ENCODE measurements at regions not wholly inside any gene's neighbourhood (a gene's known extent, or its start where the extent isn't known, plus 50 kb on each side); places are given as distances from the start of the nearest gene placed in this dataset.

DNA sequence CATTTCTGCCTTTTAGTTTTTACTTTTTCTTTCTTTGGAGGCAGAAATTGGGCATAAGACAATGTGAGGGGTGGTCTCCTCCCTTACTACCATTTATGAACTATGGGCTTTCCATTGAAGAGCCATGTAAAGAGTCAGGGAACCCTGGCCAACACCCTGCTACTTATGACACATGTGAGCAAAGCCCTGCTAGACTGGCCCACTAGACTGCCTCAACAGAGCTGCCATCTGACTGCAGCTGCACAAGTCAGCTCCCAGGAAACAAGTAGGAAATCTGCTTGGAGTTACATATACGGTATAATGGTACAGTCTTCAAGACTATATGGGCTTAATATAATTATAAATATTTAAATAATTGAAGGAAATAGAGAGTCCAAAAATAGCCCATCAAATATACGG, 816.8 kb downstream of the TRIB2 start:
- BruUV-seq (replicated peaks), result no TSS peak
- Histone ChIP-seq H3K4me3 (ENCODE audit: low read depth, low read length, poor library complexity, severe bottlenecking) (no peak overlapping the region), H3K27ac (ENCODE audit: low read depth, low read length, poor library complexity, severe bottlenecking) (no peak overlapping the region), H3K4me1 (ENCODE audit: insufficient read depth, low read length, poor library complexity, severe bottlenecking) (no peaks in the 10 kb centered on the region), H3K36me3 (ENCODE audit: insufficient read depth, low read length) (no peaks in the 10 kb centered on the region), H4K20me1 (ENCODE audit: insufficient read depth, low read length) (no peaks in the 10 kb centered on the region), H3K79me2 (ENCODE audit: insufficient read depth, low read depth, low read length) (no peaks in the 10 kb centered on the region), H3K4me2 (ENCODE audit: low read length) (no peak overlapping the region), H3K9me2 (ENCODE audit: insufficient read depth, low read length) (no peaks in the 10 kb centered on the region), H2AFZ (ENCODE audit: low read length) (no peak overlapping the region), H3K9me3 (ENCODE audit: low read length) (no peaks in the 10 kb centered on the region)
- intact Hi-C loops (cut with micrococcal nuclease; ENCODE audit: unreplicated experiment), result no loop called here
- DNase-seq (ENCODE audit: low spot score), result no peak
- ChIA-PET POLR2A (no interaction called here), CTCF (ENCODE audit: unreplicated experiment) (no interaction called here)
- no peak for TF ChIP-seq EZH2phosphoT487 (IDR thresholded peaks at IDR 0.05; ENCODE audit: borderline replicate concordance, low read depth, low read length)
- TF ChIP-seq, protein P1, sequence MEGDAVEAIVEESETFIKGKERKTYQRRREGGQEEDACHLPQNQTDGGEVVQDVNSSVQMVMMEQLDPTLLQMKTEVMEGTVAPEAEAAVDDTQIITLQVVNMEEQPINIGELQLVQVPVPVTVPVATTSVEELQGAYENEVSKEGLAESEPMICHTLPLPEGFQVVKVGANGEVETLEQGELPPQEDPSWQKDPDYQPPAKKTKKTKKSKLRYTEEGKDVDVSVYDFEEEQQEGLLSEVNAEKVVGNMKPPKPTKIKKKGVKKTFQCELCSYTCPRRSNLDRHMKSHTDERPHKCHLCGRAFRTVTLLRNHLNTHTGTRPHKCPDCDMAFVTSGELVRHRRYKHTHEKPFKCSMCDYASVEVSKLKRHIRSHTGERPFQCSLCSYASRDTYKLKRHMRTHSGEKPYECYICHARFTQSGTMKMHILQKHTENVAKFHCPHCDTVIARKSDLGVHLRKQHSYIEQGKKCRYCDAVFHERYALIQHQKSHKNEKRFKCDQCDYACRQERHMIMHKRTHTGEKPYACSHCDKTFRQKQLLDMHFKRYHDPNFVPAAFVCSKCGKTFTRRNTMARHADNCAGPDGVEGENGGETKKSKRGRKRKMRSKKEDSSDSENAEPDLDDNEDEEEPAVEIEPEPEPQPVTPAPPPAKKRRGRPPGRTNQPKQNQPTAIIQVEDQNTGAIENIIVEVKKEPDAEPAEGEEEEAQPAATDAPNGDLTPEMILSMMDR (conservative IDR thresholded peaks at IDR 0.05; ENCODE audit: low read length), result no peak

DNA sequence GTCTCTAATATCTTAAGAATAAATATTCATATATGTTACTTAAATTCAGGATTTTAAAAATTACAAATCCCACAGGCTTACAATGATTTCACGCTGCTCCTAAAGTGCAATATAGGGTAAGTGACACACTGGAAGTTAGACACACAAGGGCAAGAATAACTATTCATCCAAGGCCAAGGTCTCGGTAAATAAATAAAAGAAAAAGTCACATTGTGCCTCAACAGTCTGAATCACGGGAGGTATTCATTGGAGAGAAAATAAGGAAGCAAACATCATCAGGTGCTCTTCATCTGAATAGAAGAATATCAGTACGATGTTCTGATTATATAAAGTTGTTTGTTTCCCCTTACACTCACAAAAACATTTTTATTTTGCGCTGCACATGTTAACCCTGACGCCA, 820.2 kb downstream of the TRIB2 start:
- Histone ChIP-seq H2AFZ (ENCODE audit: low read length) (no peak overlapping the region), H3K27ac (ENCODE audit: low read depth, low read length, poor library complexity, severe bottlenecking) (no peak overlapping the region), H4K20me1 (ENCODE audit: insufficient read depth, low read length) (no peaks in the 10 kb centered on the region), H3K36me3 (ENCODE audit: insufficient read depth, low read length) (no peaks in the 10 kb centered on the region), H3K9me3 (ENCODE audit: low read length) (no peaks in the 10 kb centered on the region), H3K4me3 (ENCODE audit: low read depth, low read length, poor library complexity, severe bottlenecking) (no peak overlapping the region), H3K4me1 (ENCODE audit: insufficient read depth, low read length, poor library complexity, severe bottlenecking) (no peaks in the 10 kb centered on the region), H3K4me2 (ENCODE audit: low read length) (no peak overlapping the region), H3K9me2 (ENCODE audit: insufficient read depth, low read length) (no peaks in the 10 kb centered on the region), H3K79me2 (ENCODE audit: insufficient read depth, low read depth, low read length) (no peaks in the 10 kb centered on the region)
- no TSS peak for BruUV-seq (replicated peaks)
- TF ChIP-seq, protein P1 (conservative IDR thresholded peaks at IDR 0.05; ENCODE audit: low read length), result no peak
- TF ChIP-seq EZH2phosphoT487 (IDR thresholded peaks at IDR 0.05; ENCODE audit: borderline replicate concordance, low read depth, low read length), result no peak
- ChIA-PET POLR2A (no interaction called here), CTCF (ENCODE audit: unreplicated experiment) (no interaction called here)
- no peak for DNase-seq (ENCODE audit: low spot score)
- intact Hi-C loops (cut with micrococcal nuclease; ENCODE audit: unreplicated experiment), result no loop called here

DNA sequence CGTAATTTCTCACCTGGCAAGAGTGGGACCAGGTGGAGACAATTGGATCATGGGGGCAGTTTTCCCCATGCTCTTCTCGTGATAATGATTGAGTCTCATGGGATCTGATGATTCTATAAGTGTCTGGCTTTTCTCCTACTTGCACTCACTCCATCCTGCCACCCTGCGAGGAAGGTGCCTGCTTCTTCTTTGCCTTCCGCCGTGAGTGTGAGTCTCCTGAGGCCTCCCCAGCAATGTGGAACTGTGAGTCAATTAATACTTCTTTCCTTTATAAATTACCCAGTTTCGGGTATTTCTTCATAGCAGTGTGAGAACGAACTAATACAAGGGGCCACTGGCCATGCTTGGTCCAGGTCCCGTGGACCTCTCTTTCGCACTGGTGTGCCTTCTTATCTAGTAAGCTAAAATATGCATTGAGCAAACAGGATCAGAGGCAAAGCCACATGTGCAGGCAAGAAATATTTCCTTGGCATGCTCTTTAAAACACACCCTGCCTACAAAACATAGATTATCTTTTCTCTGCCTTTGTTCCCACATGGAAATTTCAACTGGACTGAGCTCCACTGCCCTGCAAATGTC, 821.1 kb downstream of the TRIB2 start:
- TF ChIP-seq, protein P1 (conservative IDR thresholded peaks at IDR 0.05; ENCODE audit: low read length), result no peak
- BruUV-seq (replicated peaks), result no TSS peak
- Histone ChIP-seq H3K27ac (ENCODE audit: low read depth, low read length, poor library complexity, severe bottlenecking) (no peak overlapping the region), H3K79me2 (ENCODE audit: insufficient read depth, low read depth, low read length) (no peaks in the 10 kb centered on the region), H2AFZ (ENCODE audit: low read length) (no peak overlapping the region), H3K9me3 (ENCODE audit: low read length) (no peaks in the 10 kb centered on the region), H3K9me2 (ENCODE audit: insufficient read depth, low read length) (no peaks in the 10 kb centered on the region), H3K4me1 (ENCODE audit: insufficient read depth, low read length, poor library complexity, severe bottlenecking) (no peaks in the 10 kb centered on the region), H3K4me2 (ENCODE audit: low read length) (no peak overlapping the region), H4K20me1 (ENCODE audit: insufficient read depth, low read length) (no peaks in the 10 kb centered on the region), H3K36me3 (ENCODE audit: insufficient read depth, low read length) (no peaks in the 10 kb centered on the region), H3K4me3 (ENCODE audit: low read depth, low read length, poor library complexity, severe bottlenecking) (no peak overlapping the region)
- intact Hi-C loops (cut with micrococcal nuclease; ENCODE audit: unreplicated experiment), result no loop called here
- DNase-seq (ENCODE audit: low spot score), result no peak
- CTCF ChIA-PET (ENCODE audit: unreplicated experiment), result no interaction called here
- POLR2A ChIA-PET, result no interaction called here
